HG03575 (cell line): ENCODE measurements at regions not wholly inside any gene's neighbourhood (a gene's known extent, or its start where the extent isn't known, plus 50 kb on each side); places are given as distances from the start of the nearest gene placed in this dataset.
"Not testable (repeated sequence)": the region's sequence is repeated elsewhere in the genome, so short reads cannot be mapped to it uniquely, and the experiment has no call there.

ENCODE experiments used
- ATAC-seq: cut with Tn5 transposase; IDR thresholded peaks from one replicate; pipeline ENCODE4 v1.9.1; 2021; ENCODE audit not compliant: unreplicated experiment, insufficient number of reproducible peaks, low FRiP score; ENCODE audit errors: extremely low read depth

DNA sequence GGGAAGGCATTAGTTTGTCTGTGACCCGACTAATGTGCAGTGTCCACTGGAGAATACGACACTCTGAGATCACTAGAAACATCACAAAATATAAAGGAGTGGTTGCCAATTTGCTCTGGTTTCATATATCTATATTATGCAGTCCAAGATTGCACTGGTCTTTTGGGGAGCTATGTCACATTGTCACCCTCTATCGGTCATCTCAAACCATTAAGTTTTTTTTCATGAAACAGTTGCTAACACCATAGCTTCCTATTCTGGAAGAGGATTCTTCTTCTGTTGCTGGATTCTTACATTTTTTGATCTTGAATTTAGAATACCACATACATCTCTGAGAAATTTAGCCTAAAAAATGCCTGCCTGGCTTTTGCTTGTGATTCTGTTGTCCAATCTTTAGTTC is 168.6 kb downstream of the LACC1 start:
- no peak for ATAC-seq

DNA sequence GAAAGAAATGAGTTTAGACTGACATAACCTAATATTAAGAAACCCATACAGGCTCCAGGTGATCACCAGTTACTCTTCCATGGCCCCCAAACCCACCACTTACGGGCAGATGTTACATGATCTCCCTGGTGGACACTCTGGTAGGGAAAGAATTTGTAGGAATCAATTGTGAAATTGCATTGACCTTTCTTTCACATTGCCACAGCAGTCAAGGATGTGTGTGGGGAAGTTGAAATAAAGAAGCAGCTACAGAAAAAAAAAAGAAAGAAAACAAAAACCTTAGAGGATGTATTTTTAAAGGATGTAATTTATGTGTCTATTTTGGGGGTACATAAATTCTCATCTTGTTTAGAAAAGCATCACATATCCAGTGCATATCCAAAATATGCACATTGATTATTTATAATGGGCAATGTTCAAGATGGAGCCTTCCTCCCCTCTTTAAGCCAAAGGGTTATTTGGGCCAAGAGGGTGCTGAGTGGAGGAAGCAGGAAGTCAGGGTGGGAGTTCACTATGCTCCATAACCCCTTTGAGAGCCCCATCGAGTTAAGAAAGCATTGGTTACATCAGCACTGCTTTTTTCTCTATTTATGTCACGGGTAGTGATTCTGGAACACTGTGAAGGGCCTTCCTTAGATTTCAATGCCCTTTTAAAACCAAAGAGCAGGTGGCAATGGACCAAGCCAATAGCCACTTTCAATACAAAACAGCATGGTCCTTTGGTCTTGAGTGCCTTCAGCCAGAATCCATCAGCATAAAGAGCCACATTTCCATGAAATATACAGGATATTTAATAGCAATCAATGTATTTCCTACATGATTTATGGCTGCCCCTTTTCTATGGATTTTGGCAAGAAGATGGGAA is 169.6 kb downstream of the LACC1 start:
- ATAC-seq, result no peak

DNA sequence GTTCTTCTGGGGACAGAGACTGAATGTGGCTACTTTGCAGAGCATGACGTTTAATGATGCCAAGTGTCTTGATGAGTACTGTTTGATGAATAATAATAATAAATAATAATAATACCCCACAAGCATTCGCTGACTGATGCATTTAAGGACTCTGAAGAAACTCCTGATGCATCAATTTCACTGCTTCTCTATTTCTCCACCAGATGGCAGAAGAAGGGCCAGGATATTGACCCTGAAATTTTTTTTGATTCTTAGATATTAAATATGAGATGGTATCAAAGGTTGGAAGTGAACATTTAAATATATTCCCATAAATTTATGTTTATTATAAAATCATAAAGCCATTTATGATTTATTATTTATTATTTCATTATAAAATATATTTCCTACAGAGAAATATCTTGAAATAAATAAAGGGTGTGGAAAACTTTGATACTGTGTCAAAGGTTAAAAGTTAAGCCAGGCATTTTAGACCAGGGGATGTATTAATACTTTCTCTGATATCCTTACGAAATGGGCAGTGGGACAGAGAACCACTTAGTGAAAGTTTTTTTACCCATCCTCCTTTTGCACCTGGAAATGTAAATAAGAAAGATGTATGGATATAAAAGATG is 170.9 kb downstream of the LACC1 start:
- ATAC-seq, result no peak

DNA sequence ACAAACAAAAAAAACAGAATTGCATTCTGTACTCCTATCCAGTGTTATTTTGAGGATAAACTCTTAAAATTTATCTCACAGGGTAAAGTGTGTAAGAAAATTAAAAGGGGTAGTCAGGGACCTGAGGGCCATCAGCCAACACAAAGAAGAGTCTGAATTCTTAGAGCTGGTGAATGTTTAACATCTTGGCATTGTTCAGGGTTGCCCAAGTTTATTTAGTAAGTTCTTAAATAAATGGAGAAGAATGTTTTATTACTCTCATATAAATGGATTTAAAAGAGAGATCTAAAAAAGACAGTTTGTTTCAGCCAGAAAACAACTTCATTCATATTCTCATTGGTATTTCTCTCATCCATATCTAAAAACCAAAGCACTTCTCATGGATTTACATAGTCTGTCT is 171.7 kb downstream of the LACC1 start:
- ATAC-seq, result no peak

DNA sequence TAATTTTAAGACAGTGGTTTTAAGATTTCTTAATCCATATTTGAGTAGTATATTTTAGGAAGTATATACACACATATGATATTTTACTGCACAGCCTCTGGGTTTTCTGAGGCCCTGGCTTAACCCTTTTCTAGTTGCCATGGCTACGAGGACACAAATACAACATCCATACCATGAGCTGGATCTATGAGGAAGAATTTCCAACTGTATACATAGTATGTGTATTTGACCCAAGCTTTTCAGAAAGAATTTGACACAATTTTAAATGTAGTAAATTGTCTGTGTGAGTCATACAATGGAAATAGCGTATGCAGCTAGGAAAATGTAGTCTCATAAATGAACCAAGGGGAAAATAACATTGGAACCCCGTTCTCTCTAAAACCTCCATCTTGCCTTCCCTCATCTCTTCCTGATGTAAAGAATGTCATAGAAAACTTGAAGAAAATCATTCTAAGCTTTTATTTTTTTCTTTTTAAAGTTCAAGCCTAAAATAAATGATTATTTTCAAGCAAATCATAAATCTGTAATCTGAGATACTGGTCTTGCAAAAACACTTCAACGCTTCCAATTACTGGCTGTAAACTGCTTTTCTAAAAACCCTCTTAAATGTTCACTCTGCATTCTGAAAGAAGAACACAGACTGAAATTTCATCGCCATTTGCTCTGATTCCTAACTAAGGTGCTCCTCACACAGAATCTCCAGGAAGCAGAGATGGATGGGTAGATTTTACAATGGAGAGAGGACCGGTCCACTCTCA is 172.4 kb downstream of the LACC1 start:
- ATAC-seq, result no peak

DNA sequence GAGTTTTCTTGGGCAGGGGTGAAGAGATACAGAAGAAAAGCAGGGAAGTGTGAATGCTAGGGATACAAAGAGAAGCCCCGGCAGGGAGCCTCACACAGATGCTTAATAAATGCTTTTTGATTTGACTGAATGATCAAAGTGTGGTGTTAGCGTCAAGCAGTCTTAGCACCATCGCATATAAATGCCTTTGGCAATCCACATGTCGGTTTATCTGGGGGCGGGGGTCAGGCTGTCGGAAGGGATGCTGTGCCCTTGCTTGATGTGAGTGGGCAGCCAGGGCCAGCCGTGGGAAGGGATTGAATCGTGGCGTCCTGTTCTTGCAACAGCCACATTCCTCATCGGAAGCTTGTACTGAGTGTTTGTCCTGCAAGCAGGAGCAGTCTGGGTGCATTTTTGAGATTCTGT is 173.1 kb downstream of the LACC1 start:
- no peak for ATAC-seq

DNA sequence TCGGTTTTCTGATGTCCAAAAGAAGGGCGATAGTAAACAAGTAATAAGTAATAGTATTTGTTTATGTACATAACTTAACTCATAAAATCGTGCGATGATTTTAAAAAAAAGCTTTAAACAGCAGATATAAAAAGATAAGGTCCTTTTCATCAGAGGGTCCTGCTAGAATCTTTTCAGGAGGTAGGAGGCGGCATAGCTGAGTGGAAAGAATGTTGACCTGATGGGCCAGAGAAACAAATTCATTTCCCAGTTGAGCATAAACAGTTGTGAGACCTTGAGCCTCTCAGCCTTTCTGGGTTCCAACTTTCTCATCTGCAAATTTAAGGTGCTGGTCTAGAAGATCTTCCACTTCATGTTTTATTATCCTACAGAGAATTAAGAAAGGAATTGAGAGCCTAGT is 173.5 kb downstream of the LACC1 start:
- no peak for ATAC-seq

DNA sequence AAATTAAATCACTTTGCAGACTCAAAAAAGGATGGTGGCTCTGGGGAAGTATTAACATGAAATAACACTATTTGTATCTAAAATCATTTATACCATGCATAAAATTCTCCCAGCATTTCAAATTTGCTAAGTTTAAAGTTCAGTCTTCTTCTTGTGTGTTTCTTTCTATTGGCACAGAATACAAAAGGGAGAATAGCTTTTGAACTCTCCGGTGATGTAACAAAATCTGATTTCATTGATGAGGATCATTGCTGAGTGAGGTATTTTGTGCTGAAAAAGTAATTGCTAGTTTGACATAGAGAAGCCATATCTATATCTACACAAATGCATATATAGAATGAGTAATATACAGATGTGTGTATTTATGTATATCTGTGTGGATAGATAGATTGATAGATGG is 174.8 kb downstream of the LACC1 start:
- no peak for ATAC-seq

DNA sequence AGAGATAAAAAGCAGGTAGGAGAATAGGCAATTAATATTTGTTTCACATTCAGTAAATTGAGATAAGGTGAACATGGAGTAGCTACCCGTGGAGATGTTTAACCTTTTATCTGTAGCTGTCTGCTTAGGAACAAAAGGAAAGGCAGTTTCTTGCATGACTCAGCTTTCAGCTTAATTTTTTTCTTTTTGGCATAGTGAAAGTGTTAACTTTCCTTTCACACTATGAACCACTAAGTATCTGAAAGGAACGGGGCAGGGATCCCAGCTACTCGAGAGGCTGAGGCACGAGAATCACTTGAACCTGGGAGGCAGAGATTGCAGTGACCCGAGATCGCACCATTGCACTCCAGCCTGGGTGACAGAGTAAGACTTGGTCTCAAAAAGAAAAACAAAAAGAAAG is 176.0 kb downstream of the LACC1 start:
- ATAC-seq, result not testable (repeated sequence)

DNA sequence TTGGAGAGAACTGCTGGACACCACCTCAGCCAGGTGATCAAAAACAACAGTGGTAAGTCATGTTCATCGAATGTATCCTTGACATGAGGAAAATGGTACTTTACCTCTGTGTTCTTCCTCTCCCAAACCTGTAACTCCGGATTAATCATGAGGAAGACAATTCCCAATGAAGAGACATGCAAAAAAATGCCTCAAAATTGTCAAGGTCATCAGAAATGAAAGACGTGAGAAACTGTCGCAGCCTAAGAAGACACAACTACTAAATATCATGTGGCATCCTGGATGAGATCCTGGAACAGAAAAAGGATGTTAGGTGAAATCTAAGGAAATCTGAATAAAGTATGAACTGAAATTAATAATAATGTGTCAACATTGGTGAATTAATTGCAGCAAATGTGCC is 178.4 kb downstream of the LACC1 start:
- no peak for ATAC-seq

DNA sequence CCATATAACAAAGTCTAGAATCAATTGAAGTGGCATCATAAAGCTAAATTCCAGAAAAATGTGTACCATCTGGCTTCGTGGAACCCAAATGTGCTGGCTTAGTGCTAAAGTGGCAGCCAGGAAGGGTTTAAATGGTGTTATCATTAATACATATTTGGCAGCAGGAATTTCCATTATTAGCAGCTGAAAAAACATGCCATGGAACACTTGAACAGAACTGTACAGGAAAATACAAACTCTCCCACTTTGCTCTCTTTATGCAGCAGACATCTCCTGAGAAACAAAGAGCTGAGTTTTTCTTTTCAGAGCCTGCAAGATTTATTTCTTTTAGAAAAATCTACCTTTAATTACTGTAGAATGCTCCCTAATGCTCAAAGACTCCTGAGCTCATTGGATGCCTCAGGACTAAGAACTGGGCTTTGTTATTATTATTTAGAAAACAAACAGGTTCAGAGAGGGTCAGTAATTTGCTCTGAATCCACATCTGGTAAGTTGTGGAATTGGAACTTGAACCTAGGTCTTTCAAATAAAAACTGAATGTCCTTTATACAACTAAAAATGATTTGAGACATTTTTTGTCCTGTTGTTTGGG is 179.0 kb downstream of the LACC1 start:
- ATAC-seq, result no peak

DNA sequence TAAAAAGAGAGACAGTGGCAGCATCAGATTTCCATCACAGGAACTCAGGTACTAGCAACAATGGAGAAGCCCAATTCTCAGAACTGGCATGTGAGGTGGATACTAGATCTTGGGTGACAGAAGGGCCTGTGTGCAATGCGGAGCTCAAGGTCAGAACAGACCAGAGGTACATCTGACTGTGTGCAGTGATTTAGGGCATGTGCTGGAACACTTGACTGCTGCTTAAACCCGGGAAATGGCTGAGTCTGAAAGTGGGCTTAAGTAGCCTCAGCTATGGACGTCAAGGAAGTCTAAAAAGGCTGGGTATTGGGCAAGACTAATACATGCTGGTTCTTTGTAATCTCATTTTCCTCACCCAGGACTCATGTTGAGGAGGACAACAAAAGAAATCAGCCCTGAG is 182.2 kb downstream of the LACC1 start:
- no peak for ATAC-seq

DNA sequence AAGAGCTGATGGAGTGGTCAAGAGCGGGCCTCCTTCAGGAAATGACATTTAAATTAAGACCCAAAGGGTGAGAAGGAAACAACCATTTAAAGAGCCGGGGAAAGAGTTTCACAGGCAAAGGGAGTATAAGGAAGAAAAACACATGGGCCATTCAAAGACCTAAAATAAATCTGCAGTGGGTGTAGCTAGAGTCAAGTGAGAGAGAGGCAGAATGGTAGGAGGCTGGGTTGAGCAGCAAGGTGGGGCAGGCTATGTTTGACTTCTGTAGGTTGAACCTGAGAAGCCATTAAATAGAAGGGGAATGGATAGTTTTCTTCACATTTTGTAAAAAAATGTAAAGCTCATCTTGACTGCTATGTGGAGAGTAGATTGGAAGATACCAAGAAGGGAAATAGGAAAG is 183.8 kb downstream of the LACC1 start:
- no peak for ATAC-seq

DNA sequence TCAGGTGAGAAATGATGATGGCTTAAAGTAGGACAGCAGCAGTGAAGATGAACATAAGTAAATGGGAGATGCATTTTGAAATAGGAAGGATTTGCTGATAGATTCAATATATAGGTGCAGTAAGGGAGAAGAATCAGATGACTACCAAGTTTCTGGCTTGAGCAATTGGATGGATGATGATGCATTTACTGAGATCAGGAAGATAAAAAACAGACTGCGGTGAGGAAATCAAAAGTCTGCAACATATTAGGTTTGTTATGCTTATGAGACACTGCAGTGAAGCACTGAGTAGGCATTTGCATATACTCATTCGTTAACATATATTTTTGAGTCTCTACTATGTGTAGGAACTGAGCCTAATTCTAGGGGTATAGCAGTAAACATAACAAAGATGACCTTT is 184.2 kb downstream of the LACC1 start:
- ATAC-seq, result no peak

DNA sequence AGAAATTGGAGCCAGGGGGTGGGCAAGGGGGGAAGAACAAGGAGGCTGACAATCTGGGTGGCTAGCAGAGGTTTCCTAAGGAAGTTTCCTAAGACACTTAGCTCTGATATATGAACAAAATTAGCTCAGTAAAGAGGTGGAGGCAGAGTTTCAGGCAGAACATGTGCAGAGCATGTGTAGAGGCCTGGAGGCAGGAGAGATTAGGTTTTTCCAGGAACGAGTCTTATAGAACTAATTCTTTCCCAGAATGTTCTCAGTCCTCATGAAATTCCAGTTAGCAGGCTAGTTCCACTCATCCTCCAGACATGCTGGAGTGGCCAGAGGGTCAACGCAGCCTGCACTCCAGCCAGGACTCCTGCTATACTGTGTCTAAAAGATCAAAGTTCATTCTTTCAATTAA is 184.7 kb downstream of the LACC1 start:
- ATAC-seq, result no peak

DNA sequence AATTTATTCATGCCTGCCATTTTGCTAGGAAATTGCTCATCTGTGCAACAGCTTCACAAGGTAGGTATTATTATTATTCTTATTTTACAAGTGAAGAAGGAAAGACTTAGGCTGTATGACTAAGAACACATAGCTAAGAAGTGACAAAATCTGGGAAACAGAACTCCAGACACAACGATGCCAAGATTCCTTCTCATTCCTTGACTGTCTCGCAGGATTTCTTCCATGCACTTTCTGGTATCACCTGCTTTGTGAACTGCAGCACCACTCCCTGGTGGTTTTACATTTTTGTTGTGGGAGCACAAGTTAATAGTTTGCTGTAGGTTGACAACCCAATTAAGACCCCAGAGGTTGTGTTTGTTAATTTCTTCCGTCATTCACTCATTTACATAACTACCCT is 188.5 kb downstream of the LACC1 start:
- ATAC-seq, result no peak

DNA sequence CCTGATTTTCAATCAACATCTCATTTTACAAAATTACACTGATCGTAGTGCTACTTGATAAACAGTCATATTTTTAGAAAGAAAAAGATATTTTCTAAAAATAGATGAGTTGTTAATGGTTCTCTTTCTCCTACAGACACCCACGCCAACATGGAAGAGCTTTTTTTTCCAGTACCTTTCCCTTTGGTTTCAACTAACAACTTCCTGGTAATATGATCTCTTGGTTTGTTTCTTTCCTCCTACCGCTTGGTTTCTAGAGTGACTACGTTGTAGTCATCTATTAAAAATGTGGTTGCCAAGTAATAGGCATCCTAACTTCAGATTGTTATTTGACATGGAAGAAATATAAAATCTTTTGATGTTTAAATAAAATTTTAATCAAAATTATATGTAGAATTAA is 189.0 kb downstream of the LACC1 start:
- ATAC-seq, result no peak

DNA sequence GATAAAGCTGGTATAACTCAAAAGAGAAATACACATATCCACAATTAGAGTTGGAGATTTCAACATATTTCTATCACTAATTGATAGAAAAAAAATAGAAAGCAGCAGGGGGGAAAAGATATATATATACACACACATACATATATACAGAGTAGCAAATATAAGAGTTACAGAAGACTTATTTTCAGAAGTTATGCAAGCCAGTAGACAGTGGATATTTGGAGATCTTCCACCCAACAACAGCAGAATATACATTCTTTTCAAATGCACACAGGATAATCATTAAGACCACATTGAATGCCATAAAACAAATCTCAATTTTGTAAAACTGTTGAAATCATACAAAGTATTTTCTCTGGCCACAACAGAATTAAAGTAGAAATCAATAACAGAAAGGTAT is 192.8 kb downstream of the LACC1 start:
- ATAC-seq, result no peak

DNA sequence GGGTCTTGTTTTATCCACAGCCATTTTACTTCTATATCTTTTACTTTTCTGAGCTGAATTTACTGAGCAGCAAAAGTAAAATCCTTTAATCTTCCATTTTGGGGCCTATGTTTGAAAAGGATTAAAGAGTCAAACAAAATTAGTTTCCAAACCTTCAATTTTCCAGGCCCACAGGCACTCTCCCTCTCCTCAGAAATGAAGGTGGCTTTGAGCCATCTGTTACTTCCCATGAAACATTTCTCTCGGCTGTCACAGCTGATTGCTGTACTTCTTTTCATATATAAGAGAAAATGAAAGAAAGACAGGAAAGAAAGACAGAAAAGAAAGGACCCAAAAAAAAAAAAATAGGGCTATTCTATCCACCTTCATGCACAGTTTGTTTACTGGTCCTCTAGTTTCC is 194.9 kb downstream of the LACC1 start:
- no peak for ATAC-seq

DNA sequence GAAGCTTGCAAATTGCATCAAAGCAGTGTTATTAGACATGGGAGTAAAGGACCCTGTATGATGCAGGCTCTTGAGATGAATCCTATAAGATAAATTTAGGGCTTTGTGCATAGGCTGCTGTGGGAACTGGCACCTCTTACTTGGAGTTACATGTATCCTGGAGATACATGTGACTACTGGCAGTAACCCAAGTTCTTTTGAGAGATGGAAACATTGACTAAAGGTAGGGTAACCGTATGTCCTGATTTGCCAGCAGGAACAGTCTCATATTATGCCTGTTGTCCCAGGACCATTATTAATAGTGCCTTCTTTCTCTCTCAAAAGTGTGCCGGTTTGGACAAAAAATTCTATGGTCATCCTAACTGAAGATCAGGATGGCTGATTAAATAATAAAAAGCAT is 195.4 kb downstream of the LACC1 start:
- ATAC-seq, result no peak
